ENCODE measurements at regions not wholly inside any gene's neighbourhood (a gene's known extent, or its start where the extent isn't known, plus 50 kb on each side); places are given as distances from the start of the nearest gene placed in this dataset.

- Histone ChIP-seq H3K4me1 (ENCODE audit: control insufficient read depth, extremely low read depth, insufficient read depth, low read length) (no peaks in the 10 kb centered on the region), H3K9me3 (replicated peaks; ENCODE audit: control insufficient read depth, insufficient read depth, low read length) (no peaks in the 10 kb centered on the region), H3K27me3 (ENCODE audit: control insufficient read depth in 2 of 2, insufficient read depth in 2 of 2, low read length in 2 of 2) (no peaks in the 10 kb centered on the region), H3K79me2 (ENCODE audit: control insufficient read depth, insufficient read depth, low read length) (no peaks in the 10 kb centered on the region), H3K27ac (ENCODE audit: insufficient read depth, low read depth, low read length) (no peak overlapping the region), H3K4me3 (replicated peaks in 1 of 3; ENCODE audit: insufficient read depth in 1 of 3, low read depth in 1 of 3, low read length in 3 of 3) (no peak overlapping the region), H2AFZ (ENCODE audit: low read depth, low read length) (no peak overlapping the region), H4K20me1 (replicated peaks; ENCODE audit: control insufficient read depth, extremely low read depth, insufficient read depth, low read length) (no peaks in the 10 kb centered on the region), H3K9me1 (replicated peaks; ENCODE audit: control insufficient read depth, extremely low read depth, insufficient read depth, low read length) (no peaks in the 10 kb centered on the region), H3K9ac (replicated peaks; ENCODE audit: extremely low read depth, insufficient read depth, low read length) (no peak overlapping the region), H3K4me2 (ENCODE audit: insufficient read depth, low read length) (no peak overlapping the region), H3K36me3 (ENCODE audit: control insufficient read depth in 2 of 2, extremely low read depth in 1 of 2, insufficient read depth in 2 of 2, low read length in 2 of 2) (no peaks in the 10 kb centered on the region)
- dilution Hi-C loops (cut with MboI; ENCODE audit: extremely low pct_ligation_motif_present, low sequenced_read_pairs): no loop called here
- ChIA-PET CTCF (interaction anchor here (1.3 to 1.6 kb wide), 2 partner anchors 27 to 37 kb away, joined by 3 read pairs; no protein-coding TSS in a partner anchor), POLR2A (no interaction called here)
- DNase-seq (ENCODE audit: low read depth, low spot score): no peak
- intact Hi-C loops (cut with micrococcal nuclease): no loop called here
- TF ChIP-seq CTCF (IDR thresholded peaks at IDR 0.05; ENCODE audit: extremely low read depth in 1 of 2, insufficient read depth in 1 of 2, low read depth in 1 of 2, low read length in 2 of 2): no peak
- no peak for TF ChIP-seq GATA2 (IDR thresholded peaks at IDR 0.05; ENCODE audit: insufficient read depth, insufficient read length, low read depth, low read length)
- no peak for TF ChIP-seq POLR2A (IDR thresholded peaks at IDR 0.05; ENCODE audit: low read depth, low read length)
- TF ChIP-seq, protein P1, sequence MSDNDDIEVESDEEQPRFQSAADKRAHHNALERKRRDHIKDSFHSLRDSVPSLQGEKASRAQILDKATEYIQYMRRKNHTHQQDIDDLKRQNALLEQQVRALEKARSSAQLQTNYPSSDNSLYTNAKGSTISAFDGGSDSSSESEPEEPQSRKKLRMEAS (IDR thresholded peaks at IDR 0.05; ENCODE audit: insufficient read depth, insufficient read length): no peak
- no peak for TF ChIP-seq POLR2AphosphoS5 (IDR thresholded peaks at IDR 0.05; ENCODE audit: insufficient read depth, low read depth, low read length)
- no peak for TF ChIP-seq EZH2 (IDR thresholded peaks at IDR 0.05; ENCODE audit: borderline replicate concordance, low read depth, low read length, severe bottlenecking)
- no peak for TF ChIP-seq FOS (IDR thresholded peaks at IDR 0.05; ENCODE audit: borderline replicate concordance, insufficient read depth, low read length)
- TF ChIP-seq MYC (IDR thresholded peaks at IDR 0.05; ENCODE audit: low read depth, low read length): no peak
- TF ChIP-seq JUN (IDR thresholded peaks at IDR 0.05; ENCODE audit: borderline replicate concordance, insufficient read depth, insufficient read length, low read depth): no peak
- BruUV-seq (replicated peaks): no TSS peak
- FAIRE-seq: no peak
These were observed 157.2 kb upstream of the TMEM45B start for GRCh38 chr11:129658526-129658867.

All from endothelial cell of umbilical vein (primary cell).